ENCODE measurements at regions not wholly inside any gene's neighbourhood (a gene's known extent, or its start where the extent isn't known, plus 50 kb on each side); places are given as distances from the start of the nearest gene placed in this dataset.

DNA sequence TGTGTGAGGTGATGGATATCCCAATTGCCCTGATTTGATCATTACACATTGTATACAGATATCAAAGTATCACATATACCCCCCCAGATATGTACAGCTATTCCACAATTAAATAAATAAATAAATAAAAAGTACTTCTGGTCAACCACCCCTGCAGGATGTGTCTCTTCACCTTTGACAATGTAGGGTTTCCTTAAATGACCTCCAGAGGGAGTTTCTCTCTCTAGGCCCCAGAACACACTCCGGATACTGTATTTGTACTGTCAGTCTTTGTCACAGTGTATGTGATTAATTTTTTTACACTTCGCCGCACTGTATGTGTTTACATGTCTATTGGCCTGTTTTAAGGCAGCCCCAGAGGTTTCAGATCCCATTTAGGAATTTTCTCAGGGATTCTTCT, 123.6 kb downstream of the ADCYAP1R1 start:
- TF ChIP-seq, protein P1, sequence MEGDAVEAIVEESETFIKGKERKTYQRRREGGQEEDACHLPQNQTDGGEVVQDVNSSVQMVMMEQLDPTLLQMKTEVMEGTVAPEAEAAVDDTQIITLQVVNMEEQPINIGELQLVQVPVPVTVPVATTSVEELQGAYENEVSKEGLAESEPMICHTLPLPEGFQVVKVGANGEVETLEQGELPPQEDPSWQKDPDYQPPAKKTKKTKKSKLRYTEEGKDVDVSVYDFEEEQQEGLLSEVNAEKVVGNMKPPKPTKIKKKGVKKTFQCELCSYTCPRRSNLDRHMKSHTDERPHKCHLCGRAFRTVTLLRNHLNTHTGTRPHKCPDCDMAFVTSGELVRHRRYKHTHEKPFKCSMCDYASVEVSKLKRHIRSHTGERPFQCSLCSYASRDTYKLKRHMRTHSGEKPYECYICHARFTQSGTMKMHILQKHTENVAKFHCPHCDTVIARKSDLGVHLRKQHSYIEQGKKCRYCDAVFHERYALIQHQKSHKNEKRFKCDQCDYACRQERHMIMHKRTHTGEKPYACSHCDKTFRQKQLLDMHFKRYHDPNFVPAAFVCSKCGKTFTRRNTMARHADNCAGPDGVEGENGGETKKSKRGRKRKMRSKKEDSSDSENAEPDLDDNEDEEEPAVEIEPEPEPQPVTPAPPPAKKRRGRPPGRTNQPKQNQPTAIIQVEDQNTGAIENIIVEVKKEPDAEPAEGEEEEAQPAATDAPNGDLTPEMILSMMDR (IDR thresholded peaks at IDR 0.05): no peak
- TF ChIP-seq POLR2A (IDR thresholded peaks at IDR 0.05): no peak

Measured in thyroid gland (tissue), 4 donors.